H1 (cell line): ENCODE measurements at regions not wholly inside any gene's neighbourhood (a gene's known extent, or its start where the extent isn't known, plus 50 kb on each side); places are given as distances from the start of the nearest gene placed in this dataset.
A peak's percentile ranks its signal among the peaks of the same experiment; 100 is the strongest.

Experiments
- CTCF ChIA-PET: fragments of 300-600 bp; sonication (Branson Sonifier 250); formaldehyde crosslinking; loops from one replicate; lab custom pipeline; 2021; ENCODE audit not compliant: partially characterized antibody; lab: Charles Lee
- POLR2A ChIA-PET: fragments of 300-600 bp; sonication (Branson Sonifier 250); formaldehyde crosslinking; loops from one replicate; lab custom pipeline; 2021; ENCODE audit warnings: inconsistent platforms; ENCODE audit not compliant: partially characterized antibody; lab: Charles Lee
- DNase-seq, 2 experiments: peaks; one replicate each; pipeline versions ENCODE4 v3.0.0 to v3.0.0-alpha.2; 2010 to 2022; ENCODE audit warnings: low spot score in 2 of 2, low read depth in 1 of 2, mixed read lengths in 1 of 2
- FAIRE-seq: peaks from 2 replicates; lab custom pipeline; 2011; peaks lifted over from hg19 to GRCh38; lab: Jason Lieb, UNC
- H2AFZ ChIP-seq: 2 replicates; pipeline ENCODE4 v1.8.1; 2012; ENCODE audit warnings: low read length, inconsistent platforms
- H2AK5ac ChIP-seq: 2 replicates; pipeline ENCODE4 v1.6.1; 2013; ENCODE audit warnings: low read depth, low read length
- H2BK120ac ChIP-seq: replicated peaks from 2 replicates; pipeline ENCODE3; 2013; ENCODE audit warnings: low read depth, low read length, inconsistent platforms
- H2BK12ac ChIP-seq: 2 replicates; pipeline ENCODE4 v1.6.1; 2013; ENCODE audit warnings: low read depth, low read length
- H2BK15ac ChIP-seq: 2 replicates; pipeline ENCODE4 v1.6.1; 2013; ENCODE audit warnings: low read length
- H2BK20ac ChIP-seq: 2 replicates; pipeline ENCODE4 v1.6.1; 2013; ENCODE audit warnings: low read length
- H2BK5ac ChIP-seq: 2 replicates; pipeline ENCODE4 v1.6.1; 2013; ENCODE audit warnings: low read depth, low read length
- H3K14ac ChIP-seq: 2 replicates; pipeline ENCODE4 v1.6.1; 2013; ENCODE audit warnings: inconsistent platforms; ENCODE audit not compliant: insufficient read length
- H3K18ac ChIP-seq: 2 replicates; pipeline ENCODE4 v1.6.1; 2013; ENCODE audit warnings: low read length; ENCODE audit errors: extremely low read depth
- H3K23ac ChIP-seq: 2 replicates; pipeline ENCODE4 v1.6.1; 2013; ENCODE audit warnings: inconsistent platforms; ENCODE audit not compliant: insufficient read length
- H3K23me2 ChIP-seq: 2 replicates; pipeline ENCODE4 v1.6.1; 2013; ENCODE audit warnings: low read depth, low read length
- H3K27ac ChIP-seq: 2 replicates; pipeline ENCODE4 v1.6.1; 2011; ENCODE audit warnings: low read depth, low read length, inconsistent platforms
- H3K27me3 ChIP-seq, 4 experiments: replicated peaks in 1 of 4; 1 replicate in 1 of 4; 2 replicates in 3 of 4; pipeline versions ENCODE4 v1.6.1 to v1.8.1; 2011 to 2013; ENCODE audit warnings: low read length in 3 of 4, mild to moderate bottlenecking in 3 of 4, inconsistent platforms in 2 of 4, mixed read lengths in 2 of 4, moderate library complexity in 1 of 4; ENCODE audit not compliant: control insufficient read depth in 3 of 4, insufficient read depth in 3 of 4; ENCODE audit errors: extremely low read depth in 1 of 4
- H3K36me3 ChIP-seq, 4 experiments: 2 replicates each; pipeline versions ENCODE4 v1.6.1 to v1.8.1; 2011 to 2013; ENCODE audit warnings: mild to moderate bottlenecking in 4 of 4, low read length in 3 of 4, moderate library complexity in 2 of 4, control low read depth in 1 of 4, inconsistent platforms in 1 of 4; ENCODE audit not compliant: insufficient read depth in 4 of 4, control insufficient read depth in 2 of 4
- H3K4ac ChIP-seq: replicated peaks from 2 replicates; pipeline ENCODE3; 2013; ENCODE audit warnings: low read length, low read depth, mixed read lengths, inconsistent platforms; ENCODE audit not compliant: insufficient read length
- H3K4me1 ChIP-seq, 4 experiments: replicated peaks in 1 of 4; 1 replicate in 1 of 4; 2 replicates in 3 of 4; pipeline versions ENCODE4 v1.6.1 to v1.8.1; 2011 to 2013; ENCODE audit warnings: low read length in 3 of 4, inconsistent platforms in 2 of 4, mixed read lengths in 1 of 4; ENCODE audit not compliant: insufficient read depth in 4 of 4, control insufficient read depth in 3 of 4
- H3K4me2 ChIP-seq, 2 experiments: 2 replicates each; pipeline versions ENCODE4 v1.6.1 to v1.8.1; 2011 to 2013; ENCODE audit warnings: low read depth in 2 of 2, low read length in 2 of 2, control low read depth in 1 of 2, inconsistent platforms in 1 of 2, mild to moderate bottlenecking in 1 of 2; ENCODE audit not compliant: insufficient read depth in 1 of 2
- H3K4me3 ChIP-seq, 4 experiments: fragments of 200-600, 300-600 bp in 1 of 4; sonication (generic), shearing (Covaris generic), sonication (Bioruptor Twin) in 1 of 4; 2 replicates each; pipeline versions ENCODE4 v1.5.1 to v1.8.1; 2011 to 2016; ENCODE audit warnings: low read length in 4 of 4, low read depth in 3 of 4, control low read depth in 2 of 4, inconsistent platforms in 2 of 4, mild to moderate bottlenecking in 2 of 4, mixed read lengths in 1 of 4, moderate library complexity in 1 of 4; ENCODE audit not compliant: insufficient read depth in 2 of 4; ENCODE audit errors: extremely low read depth in 1 of 4
- H3K56ac ChIP-seq: replicated peaks from 2 replicates; pipeline ENCODE3; 2013; ENCODE audit warnings: low read depth, mild to moderate bottlenecking, mixed read lengths, low read length, inconsistent platforms; ENCODE audit not compliant: insufficient read length
- H3K79me1 ChIP-seq: 2 replicates; pipeline ENCODE4 v1.6.1; 2013; ENCODE audit warnings: low read depth, low read length, control low read depth
- H3K79me2 ChIP-seq, 2 experiments: 2 replicates each; pipeline versions ENCODE4 v1.6.1 to v1.8.1; 2012 to 2013; ENCODE audit warnings: low read length in 2 of 2, mild to moderate bottlenecking in 2 of 2, inconsistent platforms in 1 of 2; ENCODE audit not compliant: insufficient read depth in 2 of 2, control insufficient read depth in 1 of 2
- H3K9ac ChIP-seq, 4 experiments: replicated peaks in 1 of 4; 1 replicate in 1 of 4; 2 replicates in 3 of 4; pipeline versions ENCODE4 v1.6.1 to v1.8.1; 2011 to 2013; ENCODE audit warnings: low read depth in 3 of 4, low read length in 3 of 4, control low read depth in 2 of 4, mild to moderate bottlenecking in 2 of 4, moderate library complexity in 2 of 4, inconsistent platforms in 1 of 4; ENCODE audit errors: extremely low read depth in 1 of 4
- H3K9me3 ChIP-seq, 2 experiments: 2 replicates each; pipeline versions ENCODE4 v1.6.1 to v1.8.1; 2012 to 2013; ENCODE audit warnings: mild to moderate bottlenecking in 2 of 2, moderate library complexity in 2 of 2, control low read depth in 1 of 2, inconsistent platforms in 1 of 2, low read depth in 1 of 2, low read length in 1 of 2, mixed read lengths in 1 of 2; ENCODE audit not compliant: insufficient read depth in 2 of 2
- H4K20me1 ChIP-seq, 2 experiments: replicated peaks in 1 of 2; 2 replicates each; pipeline versions ENCODE3 to v1.8.1; 2011 to 2013; ENCODE audit warnings: inconsistent platforms in 2 of 2, low read length in 2 of 2, mild to moderate bottlenecking in 1 of 2; ENCODE audit not compliant: insufficient read depth in 2 of 2, control insufficient read depth in 1 of 2
- H4K5ac ChIP-seq: 2 replicates; pipeline ENCODE4 v1.6.1; 2013; ENCODE audit warnings: low read length, low read depth, mixed read lengths, inconsistent platforms; ENCODE audit not compliant: insufficient read length
- H4K8ac ChIP-seq: 2 replicates; pipeline ENCODE4 v1.8.0; 2013; ENCODE audit warnings: mild to moderate bottlenecking, moderate library complexity, low read length, inconsistent platforms; ENCODE audit not compliant: insufficient read depth; ENCODE audit errors: extremely low read depth
- H4K91ac ChIP-seq: replicated peaks from 2 replicates; pipeline ENCODE3; 2013; ENCODE audit warnings: low read length, mixed read lengths, inconsistent platforms; ENCODE audit not compliant: insufficient read length
- BACH1 ChIP-seq: IDR thresholded peaks from 2 replicates; pipeline ENCODE4 v1.6.1; 2012; ENCODE audit warnings: low read length, improper control_type of control experiment
- BRCA1 ChIP-seq: IDR thresholded peaks from 2 replicates; pipeline ENCODE4 v1.6.1; 2012; ENCODE audit warnings: low read depth, low read length, improper control_type of control experiment
- CEBPB ChIP-seq: IDR thresholded peaks from 2 replicates; pipeline ENCODE4 v1.6.1; 2012; ENCODE audit warnings: low read depth, low read length
- CTBP2 ChIP-seq: IDR thresholded peaks from 2 replicates; pipeline ENCODE4 v1.7.0; 2011; ENCODE audit warnings: borderline replicate concordance, mild to moderate bottlenecking, moderate library complexity, mixed read lengths, low read length; ENCODE audit not compliant: insufficient read depth, insufficient read length
- JUND ChIP-seq: IDR thresholded peaks from 2 replicates; pipeline ENCODE4 v1.6.1; 2011; ENCODE audit warnings: mild to moderate bottlenecking, improper control_type of control experiment, low read length
- KDM1A ChIP-seq: fragments of 200-600, 300-600 bp; sonication (generic); IDR thresholded peaks from 2 replicates; pipeline ENCODE4 v1.7.1; 2016; ENCODE audit warnings: mild to moderate bottlenecking, low read length, borderline replicate concordance
- RNF2 ChIP-seq: fragments of 200-900, 300-1000 bp; sonication (generic); IDR thresholded peaks from 2 replicates; pipeline ENCODE4 v1.7.1; 2016; ENCODE audit warnings: borderline replicate concordance, low read depth, mild to moderate bottlenecking, antibody characterized with exemption, low read length; ENCODE audit not compliant: poor library complexity, severe bottlenecking; ENCODE audit errors: missing control alignments
- SP2 ChIP-seq: IDR thresholded peaks from 2 replicates; pipeline ENCODE4 v1.6.1; 2012; ENCODE audit warnings: mild to moderate bottlenecking, low read length, inconsistent platforms
- TAF7 ChIP-seq: optimal IDR thresholded peaks from 2 replicates; pipeline ENCODE3; 2011; ENCODE audit warnings: low read depth, mild to moderate bottlenecking, inconsistent platforms, low read length, moderate library complexity, borderline replicate concordance
- WGBS, 2 experiments: shearing (Covaris generic) in 1 of 2; methylation state at CpG; one replicate each; pipeline versions ENCODE4 v1.1.6 to v1.1.7; 2013 to 2015; ENCODE audit warnings: low lambda C conversion rate in 2 of 2, mixed read lengths in 2 of 2, inconsistent platforms in 1 of 2, low coverage in 1 of 2, missing lambda C conversion rate in 1 of 2; ENCODE audit not compliant: insufficient replicate concordance in 2 of 2, insufficient coverage in 1 of 2, insufficient read length in 1 of 2; ENCODE audit errors: extremely low coverage in 1 of 2, missing lambda C conversion rate in 1 of 2; 5-methylcytosine and 5-hydroxymethylcytosine counted together
- TF ChIP-seq, protein P1 (sequence below), 3 experiments: IDR thresholded peaks; 1 replicate in 2 of 3; 2 replicates in 1 of 3; pipeline versions ENCODE4 v1.5.1 to v1.6.1; 2011; ENCODE audit warnings: low read length in 3 of 3, mild to moderate bottlenecking in 3 of 3, inconsistent platforms in 2 of 3, low read depth in 1 of 3, moderate library complexity in 1 of 3; ENCODE audit not compliant: insufficient read depth in 1 of 3; ENCODE audit errors: control extremely low read depth in 1 of 3

GRCh38 chr2:22887426-22887825 is 497.6 kb upstream of the KLHL29 start:
- Histone ChIP-seq H2BK15ac (no peak overlapping the region), H3K4me3 (no peak overlapping the region), H4K91ac (no peak overlapping the region), H3K27ac (no peak overlapping the region), H4K8ac (no peak overlapping the region), H4K20me1 (no peaks in the 10 kb centered on the region), H3K27me3 (no peaks in the 10 kb centered on the region), H3K18ac (no peak overlapping the region; the same call in 1 of the 2 replicates), H3K36me3 (no peaks in the 10 kb centered on the region), H3K9ac (no peak overlapping the region), H2BK120ac (no peak overlapping the region), H4K5ac (no peak overlapping the region), H3K4me1 (peaks cover 0 to 19% (median 17%) of the 10 kb centered on the region in 4 experiments; a peak in 6 of 7 replicates), H3K56ac (no peak overlapping the region), H2BK5ac (no peak overlapping the region), H3K14ac (no peak overlapping the region), H2BK20ac (0 out of 2 replicates have a peak overlapping the region, but pooled peaks have one; percentile 75), H3K9me3 (0 out of 4 replicates have a peak, but pooled peaks cover 0 to 4% of the 10 kb centered on the region in 2 experiments), H2AFZ (no peak overlapping the region), H2AK5ac (no peak overlapping the region), H3K79me2 (no peaks in the 10 kb centered on the region), H3K4me2 (no peak overlapping the region), H3K23ac (no peak overlapping the region), H3K4ac (no peak overlapping the region), H2BK12ac (no peak overlapping the region), H3K79me1 (no peaks in the 10 kb centered on the region), H3K23me2 (no peaks in the 10 kb centered on the region)
- CTCF ChIA-PET: no interaction called here
- POLR2A ChIA-PET: no interaction called here
- 91% methylated on average over 4 of the region's 4 CpGs; no CpG with 5 or more reads in 1 of the 2 experiments for WGBS, 2 experiments
- no peak for DNase-seq
- no peak for FAIRE-seq
- TF ChIP-seq CEBPB (no peak), KDM1A (no peak), BRCA1 (no peak), TAF7 (no peak), SP2 (no peak), BACH1 (no peak), CTBP2 (no peak), RNF2 (no peak), JUND (no peak)
- TF ChIP-seq, protein P1, sequence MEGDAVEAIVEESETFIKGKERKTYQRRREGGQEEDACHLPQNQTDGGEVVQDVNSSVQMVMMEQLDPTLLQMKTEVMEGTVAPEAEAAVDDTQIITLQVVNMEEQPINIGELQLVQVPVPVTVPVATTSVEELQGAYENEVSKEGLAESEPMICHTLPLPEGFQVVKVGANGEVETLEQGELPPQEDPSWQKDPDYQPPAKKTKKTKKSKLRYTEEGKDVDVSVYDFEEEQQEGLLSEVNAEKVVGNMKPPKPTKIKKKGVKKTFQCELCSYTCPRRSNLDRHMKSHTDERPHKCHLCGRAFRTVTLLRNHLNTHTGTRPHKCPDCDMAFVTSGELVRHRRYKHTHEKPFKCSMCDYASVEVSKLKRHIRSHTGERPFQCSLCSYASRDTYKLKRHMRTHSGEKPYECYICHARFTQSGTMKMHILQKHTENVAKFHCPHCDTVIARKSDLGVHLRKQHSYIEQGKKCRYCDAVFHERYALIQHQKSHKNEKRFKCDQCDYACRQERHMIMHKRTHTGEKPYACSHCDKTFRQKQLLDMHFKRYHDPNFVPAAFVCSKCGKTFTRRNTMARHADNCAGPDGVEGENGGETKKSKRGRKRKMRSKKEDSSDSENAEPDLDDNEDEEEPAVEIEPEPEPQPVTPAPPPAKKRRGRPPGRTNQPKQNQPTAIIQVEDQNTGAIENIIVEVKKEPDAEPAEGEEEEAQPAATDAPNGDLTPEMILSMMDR (IDR thresholded peaks at IDR 0.05; ENCODE audit: control extremely low read depth in 1 of 3, insufficient read depth in 1 of 3, low read depth in 1 of 3, low read length in 3 of 3): no peak
